ENCODE measurements at regions not wholly inside any gene's neighbourhood (a gene's known extent, or its start where the extent isn't known, plus 50 kb on each side); places are given as distances from the start of the nearest gene placed in this dataset.

GRCh38 chr2:16161085-16161565, 220.8 kb downstream of the MYCN start:
- Histone ChIP-seq H3K9me3 (ENCODE audit: control insufficient read depth in 4 of 4, insufficient read depth in 3 of 4, low read length in 3 of 4) (no peaks in the 10 kb centered on the region), H3K27me3 (ENCODE audit: control insufficient read depth in 3 of 3, insufficient read depth in 3 of 3, low read length in 2 of 3) (peaks cover 0 to 4% (median 0%) of the 10 kb centered on the region in 3 donors), H3K4me3 (no peak overlapping the region), H3K9ac (ENCODE audit: insufficient read depth in 1 of 2, low read length in 2 of 2) (no peak overlapping the region), H3K27ac (ENCODE audit: low read depth in 1 of 2, low read length in 1 of 2) (no peak overlapping the region), H3K4me1 (ENCODE audit: control insufficient read depth in 5 of 5, insufficient read depth in 5 of 5, low read length in 5 of 5) (no peaks in the 10 kb centered on the region), H3K36me3 (ENCODE audit: control insufficient read depth in 4 of 4, insufficient read depth in 4 of 4, low read length in 4 of 4) (no peaks in the 10 kb centered on the region)
- WGBS, 2 donors: 46 to 47% methylated on average over 2 of the region's 2 CpGs
- TF ChIP-seq, protein P1, sequence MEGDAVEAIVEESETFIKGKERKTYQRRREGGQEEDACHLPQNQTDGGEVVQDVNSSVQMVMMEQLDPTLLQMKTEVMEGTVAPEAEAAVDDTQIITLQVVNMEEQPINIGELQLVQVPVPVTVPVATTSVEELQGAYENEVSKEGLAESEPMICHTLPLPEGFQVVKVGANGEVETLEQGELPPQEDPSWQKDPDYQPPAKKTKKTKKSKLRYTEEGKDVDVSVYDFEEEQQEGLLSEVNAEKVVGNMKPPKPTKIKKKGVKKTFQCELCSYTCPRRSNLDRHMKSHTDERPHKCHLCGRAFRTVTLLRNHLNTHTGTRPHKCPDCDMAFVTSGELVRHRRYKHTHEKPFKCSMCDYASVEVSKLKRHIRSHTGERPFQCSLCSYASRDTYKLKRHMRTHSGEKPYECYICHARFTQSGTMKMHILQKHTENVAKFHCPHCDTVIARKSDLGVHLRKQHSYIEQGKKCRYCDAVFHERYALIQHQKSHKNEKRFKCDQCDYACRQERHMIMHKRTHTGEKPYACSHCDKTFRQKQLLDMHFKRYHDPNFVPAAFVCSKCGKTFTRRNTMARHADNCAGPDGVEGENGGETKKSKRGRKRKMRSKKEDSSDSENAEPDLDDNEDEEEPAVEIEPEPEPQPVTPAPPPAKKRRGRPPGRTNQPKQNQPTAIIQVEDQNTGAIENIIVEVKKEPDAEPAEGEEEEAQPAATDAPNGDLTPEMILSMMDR (IDR thresholded peaks at IDR 0.05; ENCODE audit: control extremely low read depth, extremely low read depth): no peak
- no peak for ATAC-seq (ENCODE audit: insufficient read depth, low FRiP score)
- DNase-seq: no peak

DNA sequence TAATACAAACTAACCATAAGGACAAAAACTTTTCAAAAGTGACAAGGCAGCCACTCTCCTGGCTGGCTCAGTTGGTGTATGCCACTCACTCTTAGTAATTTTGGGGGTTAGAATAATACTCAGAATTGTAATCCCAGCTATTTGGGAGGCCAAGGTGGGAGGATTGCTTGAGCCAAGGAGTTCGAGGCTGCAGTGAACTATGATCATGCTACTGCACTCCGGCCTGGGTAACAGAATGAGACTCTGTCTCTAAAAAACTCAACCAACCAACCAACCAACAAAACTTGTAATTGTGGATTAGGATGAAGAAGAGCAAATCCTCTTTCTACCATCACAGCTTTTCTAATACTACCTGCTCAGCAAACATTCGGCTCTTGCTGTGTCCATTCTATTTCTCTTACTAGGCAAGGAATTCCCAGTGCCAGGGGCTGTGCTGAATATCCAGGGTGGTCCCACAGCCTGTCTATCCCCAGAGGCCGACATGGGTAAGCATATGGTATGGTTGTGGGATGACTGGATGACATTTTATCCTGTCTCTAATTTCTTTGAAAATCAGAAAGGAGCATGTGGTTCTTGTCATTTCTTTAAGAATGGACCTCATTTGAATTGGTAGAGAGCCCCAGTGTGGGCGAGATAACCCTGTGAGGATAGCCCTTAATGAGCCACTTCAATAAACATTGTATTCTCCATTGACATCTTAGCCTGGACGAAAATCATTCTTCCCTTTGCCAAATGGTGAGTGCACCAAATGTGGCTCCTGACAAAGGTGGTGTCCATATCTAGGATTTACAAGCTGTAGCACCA, 220.1 kb downstream of the MYCN start:
- Histone ChIP-seq H3K36me3 (ENCODE audit: control insufficient read depth in 4 of 4, insufficient read depth in 4 of 4, low read length in 4 of 4) (no peaks in the 10 kb centered on the region), H3K4me3 (no peak overlapping the region), H3K9ac (ENCODE audit: insufficient read depth in 1 of 2, low read length in 2 of 2) (no peak overlapping the region), H3K27me3 (ENCODE audit: control insufficient read depth in 3 of 3, insufficient read depth in 3 of 3, low read length in 2 of 3) (no peaks in the 10 kb centered on the region), H3K9me3 (ENCODE audit: control insufficient read depth in 4 of 4, insufficient read depth in 3 of 4, low read length in 3 of 4) (no peaks in the 10 kb centered on the region), H3K27ac (ENCODE audit: low read depth in 1 of 2, low read length in 1 of 2) (no peak overlapping the region), H3K4me1 (ENCODE audit: control insufficient read depth in 5 of 5, insufficient read depth in 5 of 5, low read length in 5 of 5) (peaks cover 0 to 5% (median 3%) of the 10 kb centered on the region in 5 donors)
- 88 to 90% methylated on average over 6 of the region's 6 CpGs for WGBS, 2 donors
- no peak for ATAC-seq (ENCODE audit: insufficient read depth, low FRiP score)
- TF ChIP-seq, protein P1 (IDR thresholded peaks at IDR 0.05; ENCODE audit: control extremely low read depth, extremely low read depth): no peak
- no peak for DNase-seq

- no peaks in the 10 kb centered on the region for H3K36me3 ChIP-seq (ENCODE audit: control insufficient read depth in 4 of 4, insufficient read depth in 4 of 4, low read length in 4 of 4)
- TF ChIP-seq, protein P1 (IDR thresholded peaks at IDR 0.05; ENCODE audit: control extremely low read depth, extremely low read depth): no peak
- H3K4me1 ChIP-seq (ENCODE audit: control insufficient read depth in 5 of 5, insufficient read depth in 5 of 5, low read length in 5 of 5): peaks cover 0 to 9% (median 4%) of the 10 kb centered on the region in 5 donors
- no peak overlapping the region for H3K4me3 ChIP-seq
- H3K27ac ChIP-seq (ENCODE audit: low read depth in 1 of 2, low read length in 1 of 2): no peak overlapping the region
- 92 to 95% methylated on average over 3 of the region's 3 CpGs for WGBS, 2 donors
- H3K9me3 ChIP-seq (ENCODE audit: control insufficient read depth in 4 of 4, insufficient read depth in 3 of 4, low read length in 3 of 4): peaks cover 0 to 3% (median 0%) of the 10 kb centered on the region in 4 donors
- ATAC-seq (ENCODE audit: insufficient read depth, low FRiP score) (no peak), DNase-seq (no peak)
- H3K27me3 ChIP-seq (ENCODE audit: control insufficient read depth in 3 of 3, insufficient read depth in 3 of 3, low read length in 2 of 3): no peaks in the 10 kb centered on the region
- H3K9ac ChIP-seq (ENCODE audit: insufficient read depth in 1 of 2, low read length in 2 of 2): no peak overlapping the region
Observed at GRCh38 chr2:16156411-16156810, 216.1 kb downstream of the MYCN start.
